Breast epithelium (tissue), 3 donors: ENCODE measurements at regions not wholly inside any gene's neighbourhood (a gene's known extent, or its start where the extent isn't known, plus 50 kb on each side); places are given as distances from the start of the nearest gene placed in this dataset.

Source experiments
- POLR2A ChIP-seq: fragments of 450-650 bp; IDR thresholded peaks from one replicate; pipeline ENCODE4 v1.6.1; 2016; ENCODE audit warnings: antibody characterized with exemption, mild to moderate bottlenecking, moderate library complexity
- POLR2AphosphoS5 ChIP-seq, 3 donors: sonication (generic); formaldehyde crosslinking; IDR thresholded peaks; one replicate each; pipeline ENCODE4 v1.6.1; 2017; ENCODE audit warnings: antibody characterized with exemption in 3 of 3
- TF ChIP-seq, protein P1 (sequence below), 3 donors: fragments of 450-650 bp; IDR thresholded peaks; one replicate each; pipeline ENCODE4 v1.5.1; 2016 to 2017; ENCODE audit warnings: antibody characterized with exemption in 3 of 3, mild to moderate bottlenecking in 3 of 3, moderate library complexity in 3 of 3

DNA sequence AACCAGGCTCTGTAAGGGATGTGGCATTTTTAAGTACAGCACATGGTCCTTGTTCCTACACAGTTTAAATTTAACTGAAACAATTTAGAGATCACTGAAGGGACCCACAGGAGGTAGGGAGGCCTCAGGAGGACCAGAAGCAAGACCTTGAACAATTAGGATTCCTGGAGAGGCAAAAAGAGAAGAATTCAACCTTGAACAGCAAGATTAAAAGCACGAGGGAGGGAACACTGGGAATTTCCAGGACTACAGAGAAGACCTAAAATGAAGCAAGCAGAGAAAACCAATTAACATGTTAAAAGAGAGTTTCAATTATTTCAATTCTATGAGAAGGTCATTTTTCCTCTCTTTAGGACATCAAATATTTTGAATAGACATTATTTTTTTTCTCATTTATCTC is 160.3 kb downstream of the KCTD12 start:
- TF ChIP-seq, protein P1, sequence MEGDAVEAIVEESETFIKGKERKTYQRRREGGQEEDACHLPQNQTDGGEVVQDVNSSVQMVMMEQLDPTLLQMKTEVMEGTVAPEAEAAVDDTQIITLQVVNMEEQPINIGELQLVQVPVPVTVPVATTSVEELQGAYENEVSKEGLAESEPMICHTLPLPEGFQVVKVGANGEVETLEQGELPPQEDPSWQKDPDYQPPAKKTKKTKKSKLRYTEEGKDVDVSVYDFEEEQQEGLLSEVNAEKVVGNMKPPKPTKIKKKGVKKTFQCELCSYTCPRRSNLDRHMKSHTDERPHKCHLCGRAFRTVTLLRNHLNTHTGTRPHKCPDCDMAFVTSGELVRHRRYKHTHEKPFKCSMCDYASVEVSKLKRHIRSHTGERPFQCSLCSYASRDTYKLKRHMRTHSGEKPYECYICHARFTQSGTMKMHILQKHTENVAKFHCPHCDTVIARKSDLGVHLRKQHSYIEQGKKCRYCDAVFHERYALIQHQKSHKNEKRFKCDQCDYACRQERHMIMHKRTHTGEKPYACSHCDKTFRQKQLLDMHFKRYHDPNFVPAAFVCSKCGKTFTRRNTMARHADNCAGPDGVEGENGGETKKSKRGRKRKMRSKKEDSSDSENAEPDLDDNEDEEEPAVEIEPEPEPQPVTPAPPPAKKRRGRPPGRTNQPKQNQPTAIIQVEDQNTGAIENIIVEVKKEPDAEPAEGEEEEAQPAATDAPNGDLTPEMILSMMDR (IDR thresholded peaks at IDR 0.05): no peak
- TF ChIP-seq POLR2A (no peak), POLR2AphosphoS5 (IDR thresholded peaks at IDR 0.05) (no peak)
